Erythroblast (primary cell): ENCODE measurements at regions not wholly inside any gene's neighbourhood (a gene's known extent, or its start where the extent isn't known, plus 50 kb on each side); places are given as distances from the start of the nearest gene placed in this dataset.

Experiments used
- DNase-seq, 2 experiments: peaks; one replicate each; lab custom pipeline; 2025; lab: John Stamatoyannopoulos, UW
- GATA1 ChIP-seq: IDR thresholded peaks from 2 replicates; pipeline ENCODE4 v1.6.1; 2011; ENCODE audit warnings: low read depth, mild to moderate bottlenecking, control low read depth, low read length, moderate library complexity
- POLR2A ChIP-seq: IDR thresholded peaks from 2 replicates; pipeline ENCODE4 v1.6.1; 2011; ENCODE audit warnings: mild to moderate bottlenecking, low read length

DNA sequence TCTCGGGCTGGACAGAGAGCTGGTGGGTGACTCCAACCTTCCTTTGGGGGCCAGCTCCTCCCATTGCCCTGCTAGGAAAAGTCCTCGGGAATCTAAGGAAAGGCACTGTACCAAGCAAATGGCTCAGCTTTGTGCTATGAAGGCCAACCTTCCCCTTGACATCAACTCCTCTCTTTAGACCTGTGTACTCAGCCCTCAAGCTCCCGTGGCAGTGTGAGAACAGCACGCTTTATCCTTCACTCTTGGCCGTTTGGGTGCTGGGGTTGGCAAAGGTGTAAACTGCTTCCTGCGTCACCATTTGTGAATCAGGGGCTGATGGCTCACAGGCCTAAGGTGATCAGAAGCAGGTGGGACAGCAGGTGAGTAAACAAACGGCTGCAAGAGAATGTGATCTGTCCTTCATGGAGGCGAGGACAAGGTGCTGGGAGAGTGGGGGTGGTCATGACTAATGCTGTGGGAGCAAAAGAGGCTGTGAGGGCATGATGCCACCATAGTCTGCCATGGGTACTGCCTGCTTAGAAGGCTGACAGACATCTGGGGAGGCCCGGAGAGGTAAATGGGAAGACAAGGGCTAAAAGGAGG, 165.2 kb upstream of the TPM1 start:
- TF ChIP-seq POLR2A (no peak), GATA1 (no peak)
- DNase-seq: no peak

- TF ChIP-seq GATA1 (no peak), POLR2A (no peak)
- DNase-seq: no peak
Measured at GRCh38 chr15:62878070-62878469, 164.5 kb upstream of the TPM1 start.

- DNase-seq: no peak
- TF ChIP-seq GATA1 (no peak), POLR2A (no peak)
Measured at GRCh38 chr15:62879770-62880169, 162.8 kb upstream of the TPM1 start.

DNA sequence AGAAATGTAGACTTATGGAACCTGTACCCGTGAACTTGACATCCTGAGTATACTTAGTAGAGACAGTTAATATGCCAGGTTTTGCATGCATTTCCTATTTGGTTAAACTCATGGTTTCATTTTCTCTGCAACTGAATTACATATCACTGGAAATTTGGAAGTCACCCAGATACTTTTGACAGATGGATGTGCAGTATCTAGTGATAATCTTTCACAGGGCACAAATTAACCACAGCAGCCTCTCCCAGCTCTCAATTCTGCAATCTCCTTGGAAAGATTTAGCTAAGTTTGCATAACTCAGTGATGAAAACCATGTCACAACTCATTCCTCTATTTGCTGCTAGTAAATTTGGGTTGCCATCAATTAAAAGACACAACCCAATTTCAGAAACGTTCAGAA, 162.3 kb upstream of the TPM1 start:
- DNase-seq: peak; percentile 9 to 54
- no peak for TF ChIP-seq GATA1
- TF ChIP-seq POLR2A: no peak

GRCh38 chr15:62881056-62881455, 161.5 kb upstream of the TPM1 start:
- no peak for TF ChIP-seq POLR2A
- no peak for TF ChIP-seq GATA1
- no peak for DNase-seq

DNA sequence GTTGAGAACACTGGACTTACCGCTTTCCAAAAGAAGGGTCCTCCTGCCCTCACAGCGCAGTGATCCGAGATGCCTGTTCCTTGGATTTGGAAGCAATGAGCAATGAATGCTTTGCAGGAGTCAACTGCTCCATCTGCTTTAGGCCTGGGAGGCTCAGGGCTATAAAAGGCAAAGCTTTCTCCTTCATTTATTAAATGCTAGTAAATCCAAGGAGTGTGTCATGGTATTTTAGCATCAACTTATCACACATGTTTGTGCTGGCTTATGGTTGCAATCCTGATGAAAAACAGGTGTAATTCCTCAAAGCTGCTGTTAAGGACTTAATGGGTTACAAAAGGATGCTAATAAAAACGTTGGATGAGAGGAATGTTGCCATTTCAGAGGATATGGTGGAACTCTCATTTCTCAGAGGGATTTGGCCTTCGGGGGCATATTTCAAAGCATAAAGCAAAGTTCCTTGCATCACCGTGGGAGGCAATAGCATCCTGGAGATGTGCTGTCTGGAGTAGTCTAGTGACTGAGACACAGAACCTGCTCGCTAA, 158.5 kb upstream of the TPM1 start:
- TF ChIP-seq GATA1 (no peak), POLR2A (no peak)
- no peak for DNase-seq

GRCh38 chr15:62886431-62887071, 156.0 kb upstream of the TPM1 start:
- TF ChIP-seq POLR2A (no peak), GATA1 (no peak)
- no peak for DNase-seq

DNA sequence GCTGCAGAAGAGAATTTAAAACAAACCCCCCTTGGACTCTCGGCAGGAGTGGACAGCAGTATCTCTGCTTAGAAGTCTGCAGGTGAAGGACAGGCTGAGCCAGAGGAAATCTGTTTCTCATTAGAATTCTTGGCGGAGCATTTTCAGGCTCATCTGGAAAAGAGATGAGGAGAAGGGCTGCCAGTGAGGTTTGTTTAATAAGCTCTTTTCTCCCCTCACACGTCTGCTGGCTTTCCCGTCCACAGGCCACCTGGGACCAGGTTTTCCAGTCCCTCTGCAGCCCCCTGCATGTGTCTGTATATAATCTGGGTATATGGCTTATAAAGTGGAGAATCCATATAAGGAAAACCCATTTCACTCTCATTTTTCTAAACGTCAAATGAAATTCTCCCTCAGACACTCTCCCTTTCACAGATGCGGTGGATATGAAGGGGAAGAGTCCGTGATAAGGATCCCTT, 155.4 kb upstream of the TPM1 start:
- DNase-seq: no peak
- TF ChIP-seq POLR2A: no peak
- TF ChIP-seq GATA1: no peak

- TF ChIP-seq POLR2A: no peak
- TF ChIP-seq GATA1: no peak
- no peak for DNase-seq
Measured at GRCh38 chr15:62888623-62889022, 153.9 kb upstream of the TPM1 start.

DNA sequence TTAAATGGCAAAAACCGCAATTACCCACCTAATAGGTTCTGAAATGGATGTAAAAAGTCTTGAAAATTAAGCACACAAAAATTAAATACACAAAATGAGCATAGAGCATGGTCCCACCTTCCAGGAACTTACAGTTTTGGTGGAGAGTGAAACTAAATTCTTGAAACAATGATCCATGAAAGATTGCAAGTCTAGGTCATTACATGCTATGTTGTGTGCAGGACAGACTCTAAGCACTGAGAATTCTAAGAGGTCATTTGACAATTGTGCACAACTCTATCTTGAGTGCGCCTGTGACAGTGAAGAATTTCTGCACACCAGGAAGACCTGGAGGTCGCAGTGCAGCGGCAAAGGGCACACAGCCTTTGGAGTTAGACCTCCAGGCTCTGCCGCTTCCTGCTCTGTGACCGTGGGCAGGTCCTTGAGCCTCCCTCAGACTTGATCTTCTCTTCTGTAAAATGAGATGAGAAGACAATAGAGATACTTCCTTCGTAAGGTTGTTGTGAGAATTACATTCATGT, 153.3 kb upstream of the TPM1 start:
- DNase-seq: no peak

GRCh38 chr15:62889734-62890505, 152.6 kb upstream of the TPM1 start:
- DNase-seq: no peak

More for the DNA sequence above, 153.3 kb upstream of the TPM1 start:
- TF ChIP-seq POLR2A (no peak), GATA1 (no peak)

DNA sequence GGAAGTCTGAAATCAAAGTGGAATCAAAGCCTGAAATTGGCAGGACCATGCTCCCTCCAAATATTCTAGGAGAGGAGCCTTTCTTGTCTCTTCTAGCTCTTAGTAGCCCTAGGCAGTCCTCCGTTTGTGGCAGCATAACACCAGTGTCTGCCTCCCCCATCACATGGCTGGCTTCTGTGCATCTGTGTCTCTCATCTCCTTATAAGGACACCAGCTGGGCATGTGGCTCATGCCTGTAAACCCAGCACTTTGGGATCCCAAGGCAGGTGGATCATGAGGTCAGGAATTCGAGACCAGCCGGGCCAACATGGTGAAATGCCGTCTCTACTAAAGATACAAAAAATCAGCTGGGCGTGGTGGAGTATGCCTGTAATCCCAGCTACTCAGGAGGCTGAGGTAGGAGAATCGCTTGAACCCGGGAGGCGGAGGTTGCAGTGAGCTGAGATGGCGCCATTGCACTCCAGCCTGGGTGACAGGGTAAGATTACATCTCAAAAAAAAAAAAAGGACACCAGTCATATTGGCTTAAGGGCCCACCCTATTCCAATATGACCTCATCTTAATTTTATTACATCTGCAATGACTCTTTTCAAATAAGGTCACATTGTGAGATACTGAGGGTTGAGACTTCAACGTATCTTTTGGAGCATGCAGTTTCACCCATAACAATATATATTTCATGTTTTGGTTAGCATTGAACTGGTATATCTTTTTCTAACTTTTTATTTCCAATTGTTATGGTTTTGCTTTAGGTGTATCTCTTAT, 148.0 kb upstream of the TPM1 start:
- no peak for TF ChIP-seq GATA1
- no peak for TF ChIP-seq POLR2A
- DNase-seq: no peak

More at GRCh38 chr15:62889734-62890505, 152.6 kb upstream of the TPM1 start:
- TF ChIP-seq POLR2A (no peak), GATA1 (no peak)
